H1 (cell line): ENCODE measurements at regions not wholly inside any gene's neighbourhood (a gene's known extent, or its start where the extent isn't known, plus 50 kb on each side); places are given as distances from the start of the nearest gene placed in this dataset.

ENCODE experiments used
- CTCF ChIA-PET: fragments of 300-600 bp; sonication (Branson Sonifier 250); formaldehyde crosslinking; loops from one replicate; lab custom pipeline; 2021; ENCODE audit not compliant: partially characterized antibody; lab: Charles Lee
- POLR2A ChIA-PET: fragments of 300-600 bp; sonication (Branson Sonifier 250); formaldehyde crosslinking; loops from one replicate; lab custom pipeline; 2021; ENCODE audit warnings: inconsistent platforms; ENCODE audit not compliant: partially characterized antibody; lab: Charles Lee
- DNase-seq, 2 experiments: peaks; one replicate each; pipeline versions ENCODE4 v3.0.0 to v3.0.0-alpha.2; 2010 to 2022; ENCODE audit warnings: low spot score in 2 of 2, low read depth in 1 of 2, mixed read lengths in 1 of 2
- FAIRE-seq: peaks from 2 replicates; lab custom pipeline; 2011; peaks lifted over from hg19 to GRCh38; lab: Jason Lieb, UNC
- H2AFZ ChIP-seq: 2 replicates; pipeline ENCODE4 v1.8.1; 2012; ENCODE audit warnings: low read length, inconsistent platforms
- H2AK5ac ChIP-seq: 2 replicates; pipeline ENCODE4 v1.6.1; 2013; ENCODE audit warnings: low read depth, low read length
- H2BK120ac ChIP-seq: replicated peaks from 2 replicates; pipeline ENCODE3; 2013; ENCODE audit warnings: low read depth, low read length, inconsistent platforms
- H2BK12ac ChIP-seq: 2 replicates; pipeline ENCODE4 v1.6.1; 2013; ENCODE audit warnings: low read depth, low read length
- H2BK15ac ChIP-seq: 2 replicates; pipeline ENCODE4 v1.6.1; 2013; ENCODE audit warnings: low read length
- H2BK20ac ChIP-seq: 2 replicates; pipeline ENCODE4 v1.6.1; 2013; ENCODE audit warnings: low read length
- H2BK5ac ChIP-seq: 2 replicates; pipeline ENCODE4 v1.6.1; 2013; ENCODE audit warnings: low read depth, low read length
- H3K14ac ChIP-seq: 2 replicates; pipeline ENCODE4 v1.6.1; 2013; ENCODE audit warnings: inconsistent platforms; ENCODE audit not compliant: insufficient read length
- H3K18ac ChIP-seq: 2 replicates; pipeline ENCODE4 v1.6.1; 2013; ENCODE audit warnings: low read length; ENCODE audit errors: extremely low read depth
- H3K23ac ChIP-seq: 2 replicates; pipeline ENCODE4 v1.6.1; 2013; ENCODE audit warnings: inconsistent platforms; ENCODE audit not compliant: insufficient read length
- H3K23me2 ChIP-seq: 2 replicates; pipeline ENCODE4 v1.6.1; 2013; ENCODE audit warnings: low read depth, low read length
- H3K27ac ChIP-seq: 2 replicates; pipeline ENCODE4 v1.6.1; 2011; ENCODE audit warnings: low read depth, low read length, inconsistent platforms
- H3K27me3 ChIP-seq, 4 experiments: replicated peaks in 1 of 4; 1 replicate in 1 of 4; 2 replicates in 3 of 4; pipeline versions ENCODE4 v1.6.1 to v1.8.1; 2011 to 2013; ENCODE audit warnings: low read length in 3 of 4, mild to moderate bottlenecking in 3 of 4, inconsistent platforms in 2 of 4, mixed read lengths in 2 of 4, moderate library complexity in 1 of 4; ENCODE audit not compliant: control insufficient read depth in 3 of 4, insufficient read depth in 3 of 4; ENCODE audit errors: extremely low read depth in 1 of 4
- H3K36me3 ChIP-seq, 4 experiments: 2 replicates each; pipeline versions ENCODE4 v1.6.1 to v1.8.1; 2011 to 2013; ENCODE audit warnings: mild to moderate bottlenecking in 4 of 4, low read length in 3 of 4, moderate library complexity in 2 of 4, control low read depth in 1 of 4, inconsistent platforms in 1 of 4; ENCODE audit not compliant: insufficient read depth in 4 of 4, control insufficient read depth in 2 of 4
- H3K4ac ChIP-seq: replicated peaks from 2 replicates; pipeline ENCODE3; 2013; ENCODE audit warnings: low read length, low read depth, mixed read lengths, inconsistent platforms; ENCODE audit not compliant: insufficient read length
- H3K4me1 ChIP-seq, 4 experiments: replicated peaks in 1 of 4; 1 replicate in 1 of 4; 2 replicates in 3 of 4; pipeline versions ENCODE4 v1.6.1 to v1.8.1; 2011 to 2013; ENCODE audit warnings: low read length in 3 of 4, inconsistent platforms in 2 of 4, mixed read lengths in 1 of 4; ENCODE audit not compliant: insufficient read depth in 4 of 4, control insufficient read depth in 3 of 4
- H3K4me2 ChIP-seq, 2 experiments: 2 replicates each; pipeline versions ENCODE4 v1.6.1 to v1.8.1; 2011 to 2013; ENCODE audit warnings: low read depth in 2 of 2, low read length in 2 of 2, control low read depth in 1 of 2, inconsistent platforms in 1 of 2, mild to moderate bottlenecking in 1 of 2; ENCODE audit not compliant: insufficient read depth in 1 of 2
- H3K4me3 ChIP-seq, 4 experiments: fragments of 200-600, 300-600 bp in 1 of 4; sonication (generic), shearing (Covaris generic), sonication (Bioruptor Twin) in 1 of 4; 2 replicates each; pipeline versions ENCODE4 v1.5.1 to v1.8.1; 2011 to 2016; ENCODE audit warnings: low read length in 4 of 4, low read depth in 3 of 4, control low read depth in 2 of 4, inconsistent platforms in 2 of 4, mild to moderate bottlenecking in 2 of 4, mixed read lengths in 1 of 4, moderate library complexity in 1 of 4; ENCODE audit not compliant: insufficient read depth in 2 of 4; ENCODE audit errors: extremely low read depth in 1 of 4
- H3K56ac ChIP-seq: replicated peaks from 2 replicates; pipeline ENCODE3; 2013; ENCODE audit warnings: low read depth, mild to moderate bottlenecking, mixed read lengths, low read length, inconsistent platforms; ENCODE audit not compliant: insufficient read length
- H3K79me1 ChIP-seq: 2 replicates; pipeline ENCODE4 v1.6.1; 2013; ENCODE audit warnings: low read depth, low read length, control low read depth
- H3K79me2 ChIP-seq, 2 experiments: 2 replicates each; pipeline versions ENCODE4 v1.6.1 to v1.8.1; 2012 to 2013; ENCODE audit warnings: low read length in 2 of 2, mild to moderate bottlenecking in 2 of 2, inconsistent platforms in 1 of 2; ENCODE audit not compliant: insufficient read depth in 2 of 2, control insufficient read depth in 1 of 2
- H3K9ac ChIP-seq, 4 experiments: replicated peaks in 1 of 4; 1 replicate in 1 of 4; 2 replicates in 3 of 4; pipeline versions ENCODE4 v1.6.1 to v1.8.1; 2011 to 2013; ENCODE audit warnings: low read depth in 3 of 4, low read length in 3 of 4, control low read depth in 2 of 4, mild to moderate bottlenecking in 2 of 4, moderate library complexity in 2 of 4, inconsistent platforms in 1 of 4; ENCODE audit errors: extremely low read depth in 1 of 4
- H3K9me3 ChIP-seq, 2 experiments: 2 replicates each; pipeline versions ENCODE4 v1.6.1 to v1.8.1; 2012 to 2013; ENCODE audit warnings: mild to moderate bottlenecking in 2 of 2, moderate library complexity in 2 of 2, control low read depth in 1 of 2, inconsistent platforms in 1 of 2, low read depth in 1 of 2, low read length in 1 of 2, mixed read lengths in 1 of 2; ENCODE audit not compliant: insufficient read depth in 2 of 2
- H4K20me1 ChIP-seq, 2 experiments: replicated peaks in 1 of 2; 2 replicates each; pipeline versions ENCODE3 to v1.8.1; 2011 to 2013; ENCODE audit warnings: inconsistent platforms in 2 of 2, low read length in 2 of 2, mild to moderate bottlenecking in 1 of 2; ENCODE audit not compliant: insufficient read depth in 2 of 2, control insufficient read depth in 1 of 2
- H4K5ac ChIP-seq: 2 replicates; pipeline ENCODE4 v1.6.1; 2013; ENCODE audit warnings: low read length, low read depth, mixed read lengths, inconsistent platforms; ENCODE audit not compliant: insufficient read length
- H4K8ac ChIP-seq: 2 replicates; pipeline ENCODE4 v1.8.0; 2013; ENCODE audit warnings: mild to moderate bottlenecking, moderate library complexity, low read length, inconsistent platforms; ENCODE audit not compliant: insufficient read depth; ENCODE audit errors: extremely low read depth
- H4K91ac ChIP-seq: replicated peaks from 2 replicates; pipeline ENCODE3; 2013; ENCODE audit warnings: low read length, mixed read lengths, inconsistent platforms; ENCODE audit not compliant: insufficient read length
- CEBPB ChIP-seq: IDR thresholded peaks from 2 replicates; pipeline ENCODE4 v1.6.1; 2012; ENCODE audit warnings: low read depth, low read length
- CREB1 ChIP-seq: IDR thresholded peaks from 2 replicates; pipeline ENCODE4 v1.6.1; 2012; ENCODE audit warnings: inconsistent platforms
- CTCF ChIP-seq, 3 experiments: IDR thresholded peaks; 1 replicate in 2 of 3; 2 replicates in 1 of 3; pipeline versions ENCODE4 v1.5.1 to v1.6.1; 2011; ENCODE audit warnings: low read length in 3 of 3, mild to moderate bottlenecking in 3 of 3, inconsistent platforms in 2 of 3, low read depth in 1 of 3, moderate library complexity in 1 of 3; ENCODE audit not compliant: insufficient read depth in 1 of 3; ENCODE audit errors: control extremely low read depth in 1 of 3
- RAD21 ChIP-seq, 2 experiments: IDR thresholded peaks in 1 of 2; conservative IDR thresholded peaks in 1 of 2; 2 replicates each; pipeline ENCODE4 v1.6.1; 2011; ENCODE audit warnings: low read depth in 2 of 2, low read length in 2 of 2, improper control_type of control experiment in 1 of 2, inconsistent platforms in 1 of 2, mild to moderate bottlenecking in 1 of 2, moderate library complexity in 1 of 2
- RXRA ChIP-seq: IDR thresholded peaks from 2 replicates; pipeline ENCODE4 v1.6.1; 2011; ENCODE audit warnings: low read depth, mild to moderate bottlenecking, low read length, moderate library complexity; ENCODE audit not compliant: insufficient read depth
- WGBS, 2 experiments: shearing (Covaris generic) in 1 of 2; methylation state at CpG; one replicate each; pipeline versions ENCODE4 v1.1.6 to v1.1.7; 2013 to 2015; ENCODE audit warnings: low lambda C conversion rate in 2 of 2, mixed read lengths in 2 of 2, inconsistent platforms in 1 of 2, low coverage in 1 of 2, missing lambda C conversion rate in 1 of 2; ENCODE audit not compliant: insufficient replicate concordance in 2 of 2, insufficient coverage in 1 of 2, insufficient read length in 1 of 2; ENCODE audit errors: extremely low coverage in 1 of 2, missing lambda C conversion rate in 1 of 2; 5-methylcytosine and 5-hydroxymethylcytosine counted together
- TF ChIP-seq, protein P1 (sequence below): IDR thresholded peaks from 2 replicates; pipeline ENCODE4 v1.6.1; 2011; ENCODE audit warnings: low read depth, mild to moderate bottlenecking, low read length; ENCODE audit not compliant: insufficient read depth

DNA sequence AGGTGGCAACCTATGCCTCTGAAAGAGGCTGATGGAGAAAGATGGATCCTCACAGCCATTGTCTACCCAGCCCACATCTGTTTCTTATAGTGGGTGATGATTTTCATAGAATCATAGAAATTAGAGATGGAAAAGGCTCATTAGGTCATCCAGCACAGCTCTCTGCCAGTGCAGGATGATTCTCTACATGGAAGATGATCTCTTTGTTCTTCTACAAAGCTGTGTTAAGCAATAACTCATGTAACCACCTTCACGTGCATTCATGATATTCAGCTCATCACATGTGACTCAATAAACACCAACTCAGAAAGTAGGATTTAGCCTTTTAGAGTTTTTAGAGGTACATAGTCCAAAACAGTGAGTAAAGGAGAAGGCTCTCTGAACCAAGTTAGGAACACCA lies 539.4 kb upstream of the ID2 start:
- H2BK120ac ChIP-seq = no peak overlapping the region
- no peak overlapping the region for H3K4me3 ChIP-seq
- H2BK20ac ChIP-seq = no peak overlapping the region
- no peak overlapping the region for H3K4ac ChIP-seq
- DNase-seq (no peak), FAIRE-seq (no peak)
- CTCF ChIA-PET = no interaction called here
- H3K56ac ChIP-seq = no peak overlapping the region
- no peak overlapping the region for H3K23ac ChIP-seq
- no peaks in the 10 kb centered on the region for H4K20me1 ChIP-seq
- no peaks in the 10 kb centered on the region; the same call in 1 of the 2 replicates for H3K23me2 ChIP-seq
- no peaks in the 10 kb centered on the region for H3K79me1 ChIP-seq
- no peak overlapping the region for H3K18ac ChIP-seq
- H3K4me2 ChIP-seq = no peak overlapping the region
- WGBS, 2 experiments = 81% methylated on average over 1 of the region's 1 CpG; no CpG with 5 or more reads in 1 of the 2 experiments
- H2AFZ ChIP-seq = no peak overlapping the region
- H2AK5ac ChIP-seq = no peak overlapping the region
- POLR2A ChIA-PET = no interaction called here
- H2BK5ac ChIP-seq = no peak overlapping the region
- no peaks in the 10 kb centered on the region for H3K9me3 ChIP-seq
- no peak overlapping the region for H4K5ac ChIP-seq
- no peak overlapping the region for H2BK12ac ChIP-seq
- no peak overlapping the region for H3K9ac ChIP-seq
- no peak overlapping the region for H4K91ac ChIP-seq
- no peaks in the 10 kb centered on the region for H3K4me1 ChIP-seq
- H3K27me3 ChIP-seq = no peaks in the 10 kb centered on the region
- TF ChIP-seq RXRA (no peak), CEBPB (no peak), RAD21 (IDR thresholded peaks at IDR 0.05 in 1 of 2, conservative IDR thresholded peaks at IDR 0.05 in 1 of 2; ENCODE audit: low read depth in 2 of 2, low read length in 2 of 2) (no peak), CTCF (IDR thresholded peaks at IDR 0.05; ENCODE audit: control extremely low read depth in 1 of 3, insufficient read depth in 1 of 3, low read depth in 1 of 3, low read length in 3 of 3) (no peak), CREB1 (no peak)
- TF ChIP-seq, protein P1, sequence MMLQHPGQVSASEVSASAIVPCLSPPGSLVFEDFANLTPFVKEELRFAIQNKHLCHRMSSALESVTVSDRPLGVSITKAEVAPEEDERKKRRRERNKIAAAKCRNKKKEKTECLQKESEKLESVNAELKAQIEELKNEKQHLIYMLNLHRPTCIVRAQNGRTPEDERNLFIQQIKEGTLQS = no peak
- H3K27ac ChIP-seq = no peak overlapping the region
- H3K36me3 ChIP-seq = no peaks in the 10 kb centered on the region
- H3K79me2 ChIP-seq = no peaks in the 10 kb centered on the region
- H4K8ac ChIP-seq = no peak overlapping the region
- no peak overlapping the region for H2BK15ac ChIP-seq
- no peak overlapping the region for H3K14ac ChIP-seq
